TTC549 (cell line): ENCODE measurements at regions not wholly inside any gene's neighbourhood (a gene's known extent, or its start where the extent isn't known, plus 50 kb on each side); places are given as distances from the start of the nearest gene placed in this dataset.
"Not testable (repeated sequence)": the region's sequence is repeated elsewhere in the genome, so short reads cannot be mapped to it uniquely, and the experiment has no call there.

Experiments used
- FAIRE-seq: peaks from 2 replicates; lab custom pipeline; 2012; peaks lifted over from hg19 to GRCh38; lab: Jason Lieb, UNC

GRCh38 chr17:70286391-70286790 lies 117.1 kb downstream of the KCNJ2 start:
- FAIRE-seq, result no peak

- FAIRE-seq, result no peak
Measured at GRCh38 chr17:70288540-70289290, 119.4 kb downstream of the KCNJ2 start.

GRCh38 chr17:70290770-70291169 lies 121.4 kb downstream of the KCNJ2 start:
- no peak for FAIRE-seq

- no peak for FAIRE-seq
Measured at GRCh38 chr17:70292366-70292765, 123.0 kb downstream of the KCNJ2 start.

- not testable (repeated sequence) for FAIRE-seq
Measured at GRCh38 chr17:70293564-70294310, 124.4 kb downstream of the KCNJ2 start.

- FAIRE-seq, result no peak
Measured at GRCh38 chr17:70295329-70295728, 126.0 kb downstream of the KCNJ2 start.

- FAIRE-seq, result no peak
Measured at GRCh38 chr17:70295731-70296130, 126.4 kb downstream of the KCNJ2 start.

- FAIRE-seq, result no peak
Measured at GRCh38 chr17:70296456-70296855, 127.1 kb downstream of the KCNJ2 start.

GRCh38 chr17:70297397-70297796 lies 128.1 kb downstream of the KCNJ2 start:
- no peak for FAIRE-seq

GRCh38 chr17:70298929-70299531 lies 129.7 kb downstream of the KCNJ2 start:
- FAIRE-seq, result no peak

GRCh38 chr17:70307430-70308225 lies 138.3 kb downstream of the KCNJ2 start:
- no peak for FAIRE-seq

GRCh38 chr17:70308618-70309017 lies 139.3 kb downstream of the KCNJ2 start:
- FAIRE-seq, result no peak

- no peak for FAIRE-seq
Measured at GRCh38 chr17:70310221-70310672, 140.9 kb downstream of the KCNJ2 start.

GRCh38 chr17:70313086-70313852 lies 143.9 kb downstream of the KCNJ2 start:
- no peak for FAIRE-seq

GRCh38 chr17:70314096-70314495 lies 144.8 kb downstream of the KCNJ2 start:
- no peak for FAIRE-seq

GRCh38 chr17:70314506-70314905 lies 145.2 kb downstream of the KCNJ2 start:
- FAIRE-seq, result no peak

GRCh38 chr17:70317421-70317820 lies 148.1 kb downstream of the KCNJ2 start:
- FAIRE-seq, result no peak

GRCh38 chr17:70318051-70318450 lies 148.7 kb downstream of the KCNJ2 start:
- FAIRE-seq, result no peak

GRCh38 chr17:70319516-70319915 lies 150.2 kb downstream of the KCNJ2 start:
- FAIRE-seq, result no peak

- FAIRE-seq, result no peak
Measured at GRCh38 chr17:70320673-70321345, 151.5 kb downstream of the KCNJ2 start.

- FAIRE-seq, result no peak
Measured at GRCh38 chr17:70321352-70321751, 152.0 kb downstream of the KCNJ2 start.
